Breast epithelium (tissue), 3 donors: ENCODE measurements at regions not wholly inside any gene's neighbourhood (a gene's known extent, or its start where the extent isn't known, plus 50 kb on each side); places are given as distances from the start of the nearest gene placed in this dataset.

Experiments
- POLR2A ChIP-seq: fragments of 450-650 bp; IDR thresholded peaks from one replicate; pipeline ENCODE4 v1.6.1; 2016; ENCODE audit warnings: antibody characterized with exemption, mild to moderate bottlenecking, moderate library complexity
- TF ChIP-seq, protein P1 (sequence below), 3 donors: fragments of 450-650 bp; IDR thresholded peaks; one replicate each; pipeline ENCODE4 v1.5.1; 2016 to 2017; ENCODE audit warnings: antibody characterized with exemption in 3 of 3, mild to moderate bottlenecking in 3 of 3, moderate library complexity in 3 of 3

DNA sequence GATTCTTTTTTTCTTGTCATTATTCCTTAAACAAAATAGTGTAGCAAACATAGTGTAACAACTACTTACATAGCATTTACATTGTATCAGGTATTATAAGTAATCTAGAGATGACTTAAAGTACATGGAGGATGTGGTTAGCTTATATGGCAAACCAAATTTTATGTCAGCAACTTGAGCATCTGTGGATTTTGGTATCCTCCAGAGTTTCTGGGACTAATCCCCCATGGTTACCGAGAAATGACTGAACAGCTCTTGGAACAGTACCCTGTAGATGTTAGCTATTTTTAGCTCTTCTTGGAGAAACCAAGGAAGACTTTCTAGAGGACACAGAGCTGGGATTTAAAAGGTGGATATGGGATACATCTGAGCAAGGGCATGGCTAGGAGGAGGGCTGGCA is 157.6 kb upstream of the KLF4 start:
- TF ChIP-seq POLR2A: no peak
- TF ChIP-seq, protein P1, sequence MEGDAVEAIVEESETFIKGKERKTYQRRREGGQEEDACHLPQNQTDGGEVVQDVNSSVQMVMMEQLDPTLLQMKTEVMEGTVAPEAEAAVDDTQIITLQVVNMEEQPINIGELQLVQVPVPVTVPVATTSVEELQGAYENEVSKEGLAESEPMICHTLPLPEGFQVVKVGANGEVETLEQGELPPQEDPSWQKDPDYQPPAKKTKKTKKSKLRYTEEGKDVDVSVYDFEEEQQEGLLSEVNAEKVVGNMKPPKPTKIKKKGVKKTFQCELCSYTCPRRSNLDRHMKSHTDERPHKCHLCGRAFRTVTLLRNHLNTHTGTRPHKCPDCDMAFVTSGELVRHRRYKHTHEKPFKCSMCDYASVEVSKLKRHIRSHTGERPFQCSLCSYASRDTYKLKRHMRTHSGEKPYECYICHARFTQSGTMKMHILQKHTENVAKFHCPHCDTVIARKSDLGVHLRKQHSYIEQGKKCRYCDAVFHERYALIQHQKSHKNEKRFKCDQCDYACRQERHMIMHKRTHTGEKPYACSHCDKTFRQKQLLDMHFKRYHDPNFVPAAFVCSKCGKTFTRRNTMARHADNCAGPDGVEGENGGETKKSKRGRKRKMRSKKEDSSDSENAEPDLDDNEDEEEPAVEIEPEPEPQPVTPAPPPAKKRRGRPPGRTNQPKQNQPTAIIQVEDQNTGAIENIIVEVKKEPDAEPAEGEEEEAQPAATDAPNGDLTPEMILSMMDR (IDR thresholded peaks at IDR 0.05): no peak
